ENCODE measurements at regions not wholly inside any gene's neighbourhood (a gene's known extent, or its start where the extent isn't known, plus 50 kb on each side); places are given as distances from the start of the nearest gene placed in this dataset.

DNA sequence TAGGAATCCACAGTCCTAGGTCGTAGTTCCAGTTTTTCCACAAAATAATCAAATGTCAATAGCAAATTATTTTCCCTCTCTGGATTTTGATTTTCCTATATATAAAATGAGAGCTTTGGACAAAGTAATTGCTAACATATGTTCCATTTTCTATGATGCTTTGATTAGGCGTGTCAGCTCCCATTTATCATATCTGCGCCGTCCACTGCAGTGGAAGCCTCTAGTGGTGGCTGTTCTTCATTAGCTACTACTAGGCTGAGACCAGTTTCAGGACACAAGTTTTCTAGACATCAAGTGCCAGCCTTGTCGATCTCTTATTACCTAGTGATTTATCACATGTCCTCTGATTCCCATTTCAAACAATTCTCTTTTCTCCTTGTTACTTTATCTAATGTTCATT lies 271.5 kb downstream of the TUSC7 start:
- DNase-seq (ENCODE audit: low read depth): no peak
- TF ChIP-seq, protein P1, sequence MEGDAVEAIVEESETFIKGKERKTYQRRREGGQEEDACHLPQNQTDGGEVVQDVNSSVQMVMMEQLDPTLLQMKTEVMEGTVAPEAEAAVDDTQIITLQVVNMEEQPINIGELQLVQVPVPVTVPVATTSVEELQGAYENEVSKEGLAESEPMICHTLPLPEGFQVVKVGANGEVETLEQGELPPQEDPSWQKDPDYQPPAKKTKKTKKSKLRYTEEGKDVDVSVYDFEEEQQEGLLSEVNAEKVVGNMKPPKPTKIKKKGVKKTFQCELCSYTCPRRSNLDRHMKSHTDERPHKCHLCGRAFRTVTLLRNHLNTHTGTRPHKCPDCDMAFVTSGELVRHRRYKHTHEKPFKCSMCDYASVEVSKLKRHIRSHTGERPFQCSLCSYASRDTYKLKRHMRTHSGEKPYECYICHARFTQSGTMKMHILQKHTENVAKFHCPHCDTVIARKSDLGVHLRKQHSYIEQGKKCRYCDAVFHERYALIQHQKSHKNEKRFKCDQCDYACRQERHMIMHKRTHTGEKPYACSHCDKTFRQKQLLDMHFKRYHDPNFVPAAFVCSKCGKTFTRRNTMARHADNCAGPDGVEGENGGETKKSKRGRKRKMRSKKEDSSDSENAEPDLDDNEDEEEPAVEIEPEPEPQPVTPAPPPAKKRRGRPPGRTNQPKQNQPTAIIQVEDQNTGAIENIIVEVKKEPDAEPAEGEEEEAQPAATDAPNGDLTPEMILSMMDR (conservative IDR thresholded peaks at IDR 0.05; ENCODE audit: low read depth, low read length): no peak
- no peak overlapping the region for H3K4me3 ChIP-seq (ENCODE audit: low read length)

DNA sequence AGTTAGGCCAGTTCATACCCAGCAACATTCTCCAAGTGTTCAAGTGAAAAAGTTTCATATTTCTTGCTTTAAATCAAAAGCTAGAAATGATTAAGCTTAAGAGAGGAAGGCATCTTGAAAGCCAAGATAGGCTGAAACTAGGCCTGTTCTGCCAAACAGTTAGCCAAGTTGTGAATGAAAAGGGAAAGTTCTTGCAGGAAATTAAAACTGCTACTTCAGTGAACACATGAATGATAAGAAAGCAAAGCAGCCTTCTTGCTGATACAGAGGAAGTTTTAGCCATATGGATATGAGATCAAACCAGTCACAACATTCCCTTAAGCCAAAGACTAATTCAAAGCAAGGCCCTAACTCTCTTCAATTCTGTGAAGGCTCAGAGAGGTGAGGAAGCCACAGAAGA lies 274.7 kb downstream of the TUSC7 start:
- no peak for DNase-seq (ENCODE audit: low read depth)

DNA sequence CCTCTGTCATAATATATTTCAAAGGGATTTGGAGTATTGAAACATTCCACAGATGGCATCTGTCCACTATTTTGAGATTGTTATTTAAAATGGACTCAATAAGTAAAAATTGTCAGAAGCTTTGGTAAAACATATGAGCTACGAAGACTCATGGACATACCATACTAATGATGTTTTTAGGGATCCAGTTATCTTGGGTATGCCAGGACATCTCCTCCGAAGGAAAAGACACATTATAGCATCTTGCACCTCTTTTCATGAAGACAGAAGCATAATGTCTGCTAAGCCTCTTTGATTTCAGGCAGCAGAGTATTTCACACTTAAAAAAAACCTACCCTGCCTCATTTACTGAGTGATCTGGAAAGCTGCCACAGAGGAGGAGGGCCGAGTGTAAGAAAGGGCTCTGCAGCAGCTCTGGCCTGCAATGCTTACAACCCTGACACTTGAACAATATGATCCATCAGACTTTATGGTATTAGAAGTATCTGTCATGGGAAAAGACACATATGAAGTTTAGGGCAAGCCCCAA lies 284.8 kb downstream of the TUSC7 start:
- H3K4me3 ChIP-seq (ENCODE audit: low read length): no peak overlapping the region
- DNase-seq (ENCODE audit: low read depth): no peak
- TF ChIP-seq, protein P1 (conservative IDR thresholded peaks at IDR 0.05; ENCODE audit: low read depth, low read length): no peak

More for the DNA sequence above, 274.7 kb downstream of the TUSC7 start:
- TF ChIP-seq, protein P1 (conservative IDR thresholded peaks at IDR 0.05; ENCODE audit: low read depth, low read length): no peak
- no peak overlapping the region for H3K4me3 ChIP-seq (ENCODE audit: low read length)

DNA sequence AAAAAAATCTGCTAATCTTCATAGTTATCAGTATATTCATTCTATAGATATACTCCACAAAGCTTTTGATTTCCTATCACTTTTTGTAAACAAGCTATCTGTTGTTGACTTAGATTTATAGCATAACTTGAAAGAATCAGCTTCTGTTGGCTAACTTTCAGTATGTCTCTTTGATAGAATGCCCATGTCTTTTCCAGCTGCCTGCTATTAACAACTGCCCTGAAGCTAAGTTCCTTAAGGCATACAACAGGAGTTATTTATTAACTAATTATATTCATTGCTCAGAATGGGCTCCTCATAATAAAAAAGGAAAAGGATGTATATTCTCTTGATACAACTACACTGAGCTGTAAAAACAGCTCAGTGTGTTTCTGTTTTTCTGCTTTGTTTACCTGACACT lies 293.9 kb downstream of the TUSC7 start:
- no peak for DNase-seq (ENCODE audit: low read depth)
- TF ChIP-seq, protein P1 (conservative IDR thresholded peaks at IDR 0.05; ENCODE audit: low read depth, low read length): no peak
- H3K4me3 ChIP-seq (ENCODE audit: low read length): no peak overlapping the region

DNA sequence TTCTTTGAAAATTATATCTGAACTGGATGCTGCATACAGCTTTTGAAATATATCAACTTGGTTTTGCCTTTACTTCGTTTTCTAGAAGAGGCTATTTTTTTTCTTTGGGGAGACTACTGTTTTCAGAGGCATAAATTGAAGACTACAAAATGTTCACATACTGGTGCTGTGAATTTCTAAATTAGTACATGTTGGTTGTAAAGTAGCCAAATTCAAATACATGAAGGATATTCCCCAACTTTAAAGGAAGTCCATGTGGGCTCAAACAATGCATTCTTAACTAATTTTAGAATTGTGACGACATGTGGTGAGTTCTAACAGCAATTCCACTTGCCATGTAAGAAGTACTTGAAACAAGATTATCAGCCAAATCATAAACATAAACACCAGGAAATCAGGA lies 295.7 kb downstream of the TUSC7 start:
- TF ChIP-seq, protein P1 (conservative IDR thresholded peaks at IDR 0.05; ENCODE audit: low read depth, low read length): no peak
- H3K4me3 ChIP-seq (ENCODE audit: low read length): no peak overlapping the region
- no peak for DNase-seq (ENCODE audit: low read depth)

DNA sequence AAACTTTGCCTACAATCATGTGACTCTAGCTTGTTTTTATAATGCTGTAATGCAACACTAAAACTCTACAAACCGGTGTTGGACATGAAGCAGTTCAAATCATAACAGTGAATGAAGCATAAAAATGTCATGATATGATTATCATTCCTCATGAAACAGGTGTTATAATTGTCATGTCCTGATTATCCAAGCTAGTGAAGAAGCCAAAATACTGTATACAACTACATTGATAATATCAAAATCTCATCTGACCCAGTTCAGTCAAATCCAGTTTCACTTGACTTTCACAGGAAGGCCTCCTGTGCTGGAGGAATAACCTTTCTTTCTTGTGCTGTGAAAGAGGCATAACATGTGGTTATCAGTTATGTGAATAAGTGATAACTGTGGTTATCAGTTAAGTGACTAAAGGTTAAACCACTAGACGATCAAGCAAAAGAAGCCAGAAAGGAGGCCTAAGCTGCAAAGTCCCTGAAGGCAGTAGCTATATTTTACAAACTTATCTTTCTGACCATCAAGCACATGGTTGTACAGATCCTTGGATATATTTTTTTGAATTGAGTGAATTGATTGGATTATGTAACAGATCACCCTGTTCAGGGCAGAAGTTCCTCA lies 296.4 kb downstream of the TUSC7 start:
- H3K4me3 ChIP-seq (ENCODE audit: low read length): no peak overlapping the region
- TF ChIP-seq, protein P1 (conservative IDR thresholded peaks at IDR 0.05; ENCODE audit: low read depth, low read length): no peak
- no peak for DNase-seq (ENCODE audit: low read depth)

DNA sequence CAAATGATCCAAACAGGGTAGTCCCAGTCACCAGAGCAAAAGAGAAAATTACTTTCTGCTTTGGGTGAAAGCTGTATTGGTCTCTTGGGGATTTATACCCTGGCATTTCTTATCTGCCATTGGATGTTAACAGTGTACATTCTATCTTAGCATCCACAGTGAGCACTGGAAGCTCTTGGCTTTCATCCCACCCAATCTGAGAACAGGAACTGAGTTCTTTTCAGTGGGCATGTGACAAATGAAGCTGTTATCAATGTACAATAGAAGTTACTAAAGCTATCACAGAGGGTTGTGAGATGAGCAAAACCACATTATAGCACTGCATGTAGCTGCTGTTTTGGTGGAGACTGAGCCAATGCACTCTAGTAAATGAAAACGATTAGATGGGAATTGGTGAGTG lies 300.7 kb downstream of the TUSC7 start:
- no peak overlapping the region for H3K4me3 ChIP-seq (ENCODE audit: low read length)
- no peak for DNase-seq (ENCODE audit: low read depth)
- TF ChIP-seq, protein P1 (conservative IDR thresholded peaks at IDR 0.05; ENCODE audit: low read depth, low read length): no peak
